DND-41 (cell line): ENCODE measurements at regions not wholly inside any gene's neighbourhood (a gene's known extent, or its start where the extent isn't known, plus 50 kb on each side); places are given as distances from the start of the nearest gene placed in this dataset.

Experiments
- ATAC-seq: fragments of 200-7000 bp; cut with Tn5 transposase; 3 replicates; pipeline ENCODE4 v1.9.1; 2021; ENCODE audit warnings: low read depth; ENCODE audit not compliant: insufficient read depth
- DNase-seq: peaks from one replicate; pipeline ENCODE4 v3.0.0-alpha.2; 2020
- H2AFZ ChIP-seq: 2 replicates; pipeline ENCODE4 v1.6.0; 2012; ENCODE audit warnings: low read depth, low read length
- H3K27ac ChIP-seq: 2 replicates; pipeline ENCODE4 v1.5.1; 2012; ENCODE audit warnings: low read length, inconsistent platforms
- H3K27me3 ChIP-seq: fragments of 200-600 bp; sonication (generic); 2 replicates; pipeline ENCODE4 v1.6.0; 2012; ENCODE audit warnings: low read length, mild to moderate bottlenecking, inconsistent platforms; ENCODE audit not compliant: insufficient read depth, poor library complexity
- H3K36me3 ChIP-seq: 2 replicates; pipeline ENCODE4 v1.5.1; 2012; ENCODE audit warnings: low read length, inconsistent platforms; ENCODE audit not compliant: insufficient read depth
- H3K4me1 ChIP-seq: 2 replicates; pipeline ENCODE4 v1.5.1; 2012; ENCODE audit warnings: mild to moderate bottlenecking, low read length; ENCODE audit not compliant: insufficient read depth
- H3K4me2 ChIP-seq: 2 replicates; pipeline ENCODE4 v1.6.0; 2012; ENCODE audit warnings: mild to moderate bottlenecking, moderate library complexity, low read length, inconsistent platforms; ENCODE audit not compliant: insufficient read depth
- H3K4me3 ChIP-seq, 2 experiments: fragments of 200-600 bp in 1 of 2; shearing (Covaris generic) in 1 of 2; 2 replicates each; pipeline ENCODE4 v1.5.1; 2012 to 2016; ENCODE audit warnings: inconsistent platforms in 2 of 2, low read length in 2 of 2, mild to moderate bottlenecking in 2 of 2, low read depth in 1 of 2, moderate library complexity in 1 of 2
- H3K79me2 ChIP-seq: 2 replicates; pipeline ENCODE4 v1.6.0; 2012; ENCODE audit warnings: low read length, inconsistent platforms; ENCODE audit not compliant: insufficient read depth
- H3K9ac ChIP-seq: 2 replicates; pipeline ENCODE4 v1.6.0; 2012; ENCODE audit warnings: low read depth, mild to moderate bottlenecking, inconsistent platforms, low read length, moderate library complexity
- H3K9me3 ChIP-seq: 2 replicates; pipeline ENCODE4 v1.5.1; 2012; ENCODE audit warnings: low read length, moderate library complexity, mild to moderate bottlenecking, inconsistent platforms; ENCODE audit not compliant: insufficient read depth, severe bottlenecking
- H4K20me1 ChIP-seq: 2 replicates; pipeline ENCODE4 v1.6.0; 2012; ENCODE audit warnings: low read length; ENCODE audit not compliant: insufficient read depth
- CTCF ChIP-seq: IDR thresholded peaks from 2 replicates; pipeline ENCODE4 v1.5.1; 2012; ENCODE audit warnings: borderline replicate concordance, low read length, moderate library complexity, mild to moderate bottlenecking; ENCODE audit not compliant: poor library complexity, severe bottlenecking; ENCODE audit errors: extremely low read depth
- EZH2 ChIP-seq: IDR thresholded peaks from 3 replicates; pipeline ENCODE4 v1.6.1; 2012; ENCODE audit warnings: borderline replicate concordance, low read depth, mild to moderate bottlenecking, moderate library complexity, low read length, inconsistent platforms; ENCODE audit not compliant: severe bottlenecking

GRCh38 chr10:118904286-118904685 is 125.2 kb upstream of the NANOS1 start:
- Histone ChIP-seq H2AFZ (no peak overlapping the region), H3K27ac (no peak overlapping the region), H3K9me3 (peaks cover under 1% of the 10 kb centered on the region), H3K9ac (no peak overlapping the region), H3K4me3 (no peak overlapping the region), H3K4me2 (no peak overlapping the region), H3K4me1 (no peaks in the 10 kb centered on the region), H3K27me3 (no peaks in the 10 kb centered on the region), H3K36me3 (no peaks in the 10 kb centered on the region), H3K79me2 (no peaks in the 10 kb centered on the region), H4K20me1 (no peaks in the 10 kb centered on the region)
- ATAC-seq, result no peak
- TF ChIP-seq CTCF, result no peak
- TF ChIP-seq EZH2, result no peak
- no peak for DNase-seq

GRCh38 chr10:118907051-118907450 is 122.5 kb upstream of the NANOS1 start:
- Histone ChIP-seq H4K20me1 (no peaks in the 10 kb centered on the region), H3K27me3 (no peaks in the 10 kb centered on the region)
- TF ChIP-seq EZH2, result no peak
- TF ChIP-seq CTCF, result no peak

GRCh38 chr10:118908557-118909256 is 120.8 kb upstream of the NANOS1 start:
- Histone ChIP-seq H3K36me3 (no peaks in the 10 kb centered on the region), H3K27me3 (no peaks in the 10 kb centered on the region), H2AFZ (no peak overlapping the region), H3K79me2 (no peaks in the 10 kb centered on the region), H3K9me3 (no peaks in the 10 kb centered on the region), H3K4me3 (no peak overlapping the region), H3K27ac (no peak overlapping the region), H3K9ac (no peak overlapping the region), H3K4me2 (no peak overlapping the region), H4K20me1 (no peaks in the 10 kb centered on the region), H3K4me1 (no peaks in the 10 kb centered on the region)
- TF ChIP-seq EZH2 (no peak), CTCF (no peak)
- DNase-seq, result no peak
- no peak for ATAC-seq

More at GRCh38 chr10:118907051-118907450, 122.5 kb upstream of the NANOS1 start:
- Histone ChIP-seq H3K36me3 (no peaks in the 10 kb centered on the region), H3K9me3 (no peaks in the 10 kb centered on the region), H2AFZ (no peak overlapping the region), H3K4me3 (no peak overlapping the region), H3K27ac (no peak overlapping the region), H3K9ac (no peak overlapping the region), H3K4me2 (no peak overlapping the region), H3K79me2 (no peaks in the 10 kb centered on the region), H3K4me1 (no peaks in the 10 kb centered on the region)
- ATAC-seq (no peak), DNase-seq (no peak)
